Endodermal cell (in vitro differentiated cells): ENCODE measurements at regions not wholly inside any gene's neighbourhood (a gene's known extent, or its start where the extent isn't known, plus 50 kb on each side); places are given as distances from the start of the nearest gene placed in this dataset.
"Not testable (repeated sequence)": the region's sequence is repeated elsewhere in the genome, so short reads cannot be mapped to it uniquely, and the experiment has no call there.

Source experiments
- DNase-seq: peaks from one replicate; pipeline ENCODE4 v3.0.0-alpha.2; 2017
- H3K27ac ChIP-seq: 2 replicates; pipeline ENCODE4 v1.5.1; 2013; ENCODE audit warnings: mild to moderate bottlenecking, low read depth, low read length, moderate library complexity
- H3K27me3 ChIP-seq: 2 replicates; pipeline ENCODE4 v1.6.1; 2013; ENCODE audit warnings: mild to moderate bottlenecking, low read length, moderate library complexity; ENCODE audit not compliant: insufficient read depth, control insufficient read depth, poor library complexity, severe bottlenecking
- H3K36me3 ChIP-seq: 2 replicates; pipeline ENCODE4 v1.7.0; 2013; ENCODE audit warnings: mild to moderate bottlenecking, low read length, moderate library complexity; ENCODE audit not compliant: control insufficient read depth, insufficient read depth
- H3K4me1 ChIP-seq: one replicate; pipeline ENCODE4 v1.7.0; 2013; ENCODE audit warnings: low read length; ENCODE audit not compliant: control insufficient read depth, insufficient read depth
- H3K4me3 ChIP-seq: 2 replicates; pipeline ENCODE4 v1.5.1; 2013; ENCODE audit warnings: mild to moderate bottlenecking, low read length, moderate library complexity
- H3K9ac ChIP-seq: 2 replicates; pipeline ENCODE4 v1.6.1; 2013; ENCODE audit warnings: mild to moderate bottlenecking, low read length, moderate library complexity; ENCODE audit not compliant: poor library complexity, severe bottlenecking; ENCODE audit errors: extremely low read depth
- H3K9me3 ChIP-seq: 2 replicates; pipeline ENCODE4 v1.6.1; 2013; ENCODE audit warnings: mild to moderate bottlenecking, low read length, moderate library complexity; ENCODE audit not compliant: control insufficient read depth
- H3K27ac Mint-ChIP-seq: 2 replicates; pipeline ENCODE4 v1.8.0; 2020; ENCODE audit warnings: mixed read lengths
- H3K27me3 Mint-ChIP-seq: 2 replicates; pipeline ENCODE4 v1.8.0; 2021; ENCODE audit warnings: mild to moderate bottlenecking, mixed read lengths; ENCODE audit not compliant: insufficient read depth
- H3K36me3 Mint-ChIP-seq: 2 replicates; pipeline ENCODE4 v1.8.0; 2020; ENCODE audit warnings: low read depth, mixed read lengths
- H3K4me1 Mint-ChIP-seq: 2 replicates; pipeline ENCODE4 v1.8.0; 2020; ENCODE audit warnings: mixed read lengths
- H3K4me3 Mint-ChIP-seq: 2 replicates; pipeline ENCODE4 v1.8.0; 2020; ENCODE audit warnings: mild to moderate bottlenecking, moderate library complexity, mixed read lengths
- H3K9me3 Mint-ChIP-seq: 2 replicates; pipeline ENCODE4 v1.8.0; 2020; ENCODE audit warnings: mild to moderate bottlenecking, mixed read lengths
- WGBS, 2 experiments: methylation state at CpG; one replicate each; pipeline versions ENCODE4 v1.1.5 to v1.1.7; 2013; ENCODE audit warnings: missing lambda C conversion rate in 2 of 2, mixed read lengths in 1 of 2; ENCODE audit not compliant: insufficient coverage in 1 of 2, insufficient read length in 1 of 2; 5-methylcytosine and 5-hydroxymethylcytosine counted together
- TF ChIP-seq, protein P1 (sequence below): fragments of 200-600 bp; sonication (generic); conservative IDR thresholded peaks from 2 replicates; pipeline ENCODE4 v1.5.0; 2021; ENCODE audit warnings: antibody characterized with exemption, mild to moderate bottlenecking

DNA sequence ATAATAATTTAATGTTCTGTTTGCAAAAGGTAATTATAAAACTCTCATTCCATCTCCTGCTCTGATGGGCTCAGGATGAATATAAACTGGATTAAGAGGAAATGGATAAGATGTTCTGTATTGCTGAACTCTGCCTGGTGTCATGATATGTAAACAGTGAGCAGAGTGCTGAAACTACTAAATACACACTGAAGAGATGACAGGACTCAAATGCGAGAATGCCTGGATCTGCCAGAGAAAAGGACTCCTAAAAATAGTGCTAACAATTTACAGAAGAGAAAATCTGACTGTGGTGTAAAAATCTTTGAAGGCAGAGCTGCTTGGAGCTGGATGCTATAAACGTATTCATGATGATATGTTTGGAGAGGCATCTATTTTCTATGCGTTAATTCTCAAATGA is 303.2 kb downstream of the RWDD3 start:
- Histone ChIP-seq H3K27me3 (no peaks in the 10 kb centered on the region), H3K9ac (no peak overlapping the region), H3K4me3 (no peak overlapping the region), H3K4me1 (no peaks in the 10 kb centered on the region), H3K36me3 (no peaks in the 10 kb centered on the region), H3K9me3 (no peaks in the 10 kb centered on the region), H3K27ac (no peak overlapping the region)
- no peak overlapping the region for H3K27ac Mint-ChIP-seq
- no peaks in the 10 kb centered on the region for H3K36me3 Mint-ChIP-seq
- peaks cover 7% of the 10 kb centered on the region for H3K4me1 Mint-ChIP-seq
- H3K9me3 Mint-ChIP-seq: peaks cover 6% of the 10 kb centered on the region
- 95 to 100% methylated on average over 2 to 3 of the region's 3 CpGs for WGBS, 2 experiments
- H3K27me3 Mint-ChIP-seq: no peaks in the 10 kb centered on the region
- H3K4me3 Mint-ChIP-seq: no peak overlapping the region
- no peak for DNase-seq
- TF ChIP-seq, protein P1, sequence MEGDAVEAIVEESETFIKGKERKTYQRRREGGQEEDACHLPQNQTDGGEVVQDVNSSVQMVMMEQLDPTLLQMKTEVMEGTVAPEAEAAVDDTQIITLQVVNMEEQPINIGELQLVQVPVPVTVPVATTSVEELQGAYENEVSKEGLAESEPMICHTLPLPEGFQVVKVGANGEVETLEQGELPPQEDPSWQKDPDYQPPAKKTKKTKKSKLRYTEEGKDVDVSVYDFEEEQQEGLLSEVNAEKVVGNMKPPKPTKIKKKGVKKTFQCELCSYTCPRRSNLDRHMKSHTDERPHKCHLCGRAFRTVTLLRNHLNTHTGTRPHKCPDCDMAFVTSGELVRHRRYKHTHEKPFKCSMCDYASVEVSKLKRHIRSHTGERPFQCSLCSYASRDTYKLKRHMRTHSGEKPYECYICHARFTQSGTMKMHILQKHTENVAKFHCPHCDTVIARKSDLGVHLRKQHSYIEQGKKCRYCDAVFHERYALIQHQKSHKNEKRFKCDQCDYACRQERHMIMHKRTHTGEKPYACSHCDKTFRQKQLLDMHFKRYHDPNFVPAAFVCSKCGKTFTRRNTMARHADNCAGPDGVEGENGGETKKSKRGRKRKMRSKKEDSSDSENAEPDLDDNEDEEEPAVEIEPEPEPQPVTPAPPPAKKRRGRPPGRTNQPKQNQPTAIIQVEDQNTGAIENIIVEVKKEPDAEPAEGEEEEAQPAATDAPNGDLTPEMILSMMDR: no peak

DNA sequence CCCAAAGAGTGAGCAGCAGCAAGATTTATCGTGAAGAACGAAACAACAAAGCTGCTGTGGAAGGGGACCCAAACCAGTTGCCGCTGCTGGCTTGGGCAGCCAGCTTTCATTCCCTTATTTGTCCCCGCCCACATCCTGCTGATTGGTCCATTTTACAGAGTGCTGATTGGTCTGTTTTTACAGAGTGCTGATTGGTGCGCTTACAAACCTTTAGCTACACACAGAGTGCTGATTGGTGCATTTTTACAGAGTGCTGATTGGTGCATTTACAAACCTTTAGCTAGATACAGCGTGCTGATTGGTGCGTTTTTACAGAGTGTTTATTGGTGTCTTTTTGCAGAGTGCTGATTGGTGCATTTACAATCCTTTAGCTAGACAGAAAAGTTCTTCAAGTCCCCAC is 304.2 kb downstream of the RWDD3 start:
- not testable (repeated sequence) for DNase-seq, H3K9ac ChIP-seq
- WGBS, 2 experiments: 95 to 100% methylated on average over 2 to 7 of the region's 7 CpGs

DNA sequence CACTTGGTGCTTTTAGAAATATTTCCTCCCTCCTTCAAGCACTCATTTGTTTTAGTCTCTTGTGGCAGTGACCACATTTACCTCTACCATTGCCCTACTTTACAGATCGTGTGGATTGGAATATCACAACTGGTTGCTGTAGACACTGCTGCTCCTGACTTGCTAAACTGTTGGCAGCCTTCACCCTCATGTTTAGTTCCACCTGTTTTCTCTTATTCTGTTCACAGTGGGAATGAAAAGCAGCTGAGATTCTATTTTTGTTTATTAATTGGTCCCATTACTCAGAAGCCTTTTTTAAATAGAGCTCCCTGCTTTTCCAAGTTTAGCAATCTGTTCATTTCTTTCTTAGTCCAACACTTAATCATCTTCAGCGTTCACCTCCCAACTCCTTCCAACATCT is 308.9 kb downstream of the RWDD3 start:
- no peak for DNase-seq
- H3K27me3 Mint-ChIP-seq: no peaks in the 10 kb centered on the region
- TF ChIP-seq, protein P1: no peak
- Histone ChIP-seq H3K4me1 (no peaks in the 10 kb centered on the region), H3K27ac (no peak overlapping the region), H3K27me3 (no peaks in the 10 kb centered on the region), H3K36me3 (no peaks in the 10 kb centered on the region), H3K9ac (no peak overlapping the region), H3K9me3 (no peaks in the 10 kb centered on the region), H3K4me3 (no peak overlapping the region)
- no peak overlapping the region for H3K4me3 Mint-ChIP-seq
- 93 to 100% methylated on average over 1 of the region's 2 CpGs for WGBS, 2 experiments
- no peaks in the 10 kb centered on the region for H3K4me1 Mint-ChIP-seq
- no peak overlapping the region for H3K27ac Mint-ChIP-seq
- H3K9me3 Mint-ChIP-seq: peaks cover 5% of the 10 kb centered on the region
- H3K36me3 Mint-ChIP-seq: no peaks in the 10 kb centered on the region

More for the DNA sequence above, 304.2 kb downstream of the RWDD3 start:
- H3K4me1 ChIP-seq, H3K9me3 ChIP-seq, H3K27me3 ChIP-seq, H3K4me3 Mint-ChIP-seq, H3K27me3 Mint-ChIP-seq, H3K27ac ChIP-seq, H3K9me3 Mint-ChIP-seq, H3K4me1 Mint-ChIP-seq, H3K27ac Mint-ChIP-seq, H3K4me3 ChIP-seq, H3K36me3 Mint-ChIP-seq, H3K36me3 ChIP-seq: not testable (repeated sequence)

DNA sequence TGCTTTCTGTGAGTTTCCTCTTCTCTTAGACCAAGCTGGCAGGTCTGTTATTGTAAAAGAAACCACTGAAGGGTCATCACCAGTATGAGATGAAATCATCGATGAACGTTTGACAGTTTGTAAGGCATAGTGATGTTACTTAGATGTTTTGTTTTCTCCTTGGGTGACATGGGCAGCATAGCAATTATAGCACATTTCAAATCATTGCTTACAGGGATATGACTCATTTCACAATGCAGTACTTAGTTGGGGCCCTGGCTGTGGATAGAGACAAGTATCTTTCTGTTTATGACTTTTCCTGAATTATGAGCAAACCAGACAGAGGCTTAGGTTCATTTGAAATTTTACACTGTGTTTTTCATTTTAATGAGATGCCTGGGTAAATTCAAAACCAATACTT is 313.0 kb downstream of the RWDD3 start:
- H3K9ac ChIP-seq: no peak overlapping the region
- no peaks in the 10 kb centered on the region for H3K36me3 ChIP-seq
- no peak overlapping the region for H3K27ac ChIP-seq
- H3K27me3 Mint-ChIP-seq: no peaks in the 10 kb centered on the region
- no peaks in the 10 kb centered on the region for H3K27me3 ChIP-seq
- H3K27ac Mint-ChIP-seq: no peak overlapping the region
- no peaks in the 10 kb centered on the region for H3K4me1 Mint-ChIP-seq
- DNase-seq: no peak
- WGBS, 2 experiments: 100% methylated on average over 2 of the region's 2 CpGs; no CpG with 5 or more reads in 1 of the 2 experiments
- TF ChIP-seq, protein P1: no peak
- H3K4me3 ChIP-seq: no peak overlapping the region
- no peaks in the 10 kb centered on the region for H3K4me1 ChIP-seq
- no peaks in the 10 kb centered on the region for H3K9me3 ChIP-seq
- H3K4me3 Mint-ChIP-seq: no peak overlapping the region
- H3K9me3 Mint-ChIP-seq: no peaks in the 10 kb centered on the region
- H3K36me3 Mint-ChIP-seq: no peaks in the 10 kb centered on the region
